Tibial nerve (tissue), 4 donors: ENCODE measurements at regions not wholly inside any gene's neighbourhood (a gene's known extent, or its start where the extent isn't known, plus 50 kb on each side); places are given as distances from the start of the nearest gene placed in this dataset.

Experiments
- DNase-seq, 2 donors: peaks; one replicate each; pipeline ENCODE4 v3.0.0-alpha.2; 2019; ENCODE audit warnings: low spot score in 2 of 2
- H3K27ac ChIP-seq, 4 donors: fragments of 200-600 bp; sonication (generic) in 3 of 4; one replicate each; pipeline ENCODE4 v1.5.1; 2017 to 2019; ENCODE audit warnings: mild to moderate bottlenecking in 1 of 4
- H3K27me3 ChIP-seq, 2 donors: fragments of 200-600 bp; sonication (generic) in 1 of 2; one replicate each; pipeline versions ENCODE4 v1.5.1 to v1.6.0; 2017 to 2019
- H3K36me3 ChIP-seq, 3 donors: fragments of 200-600 bp; sonication (generic); one replicate each; pipeline ENCODE4 v1.5.1; 2018 to 2019
- H3K4me1 ChIP-seq, 4 donors: fragments of 200-600 bp; sonication (generic) in 3 of 4; one replicate each; pipeline ENCODE4 v1.5.1; 2017 to 2019
- H3K4me3 ChIP-seq, 4 donors: fragments of 200-600 bp; sonication (generic) in 3 of 4; one replicate each; pipeline ENCODE4 v1.5.1; 2017 to 2019; ENCODE audit warnings: mild to moderate bottlenecking in 1 of 4, moderate library complexity in 1 of 4
- H3K9me3 ChIP-seq, 4 donors: fragments of 200-600 bp; sonication (generic) in 3 of 4; one replicate each; pipeline ENCODE4 v1.5.1; 2017 to 2019
- EP300 ChIP-seq, 2 donors: sonication (generic); formaldehyde crosslinking; IDR thresholded peaks; one replicate each; pipeline ENCODE4 v1.6.1; 2017; ENCODE audit warnings: antibody characterized with exemption in 2 of 2, mild to moderate bottlenecking in 1 of 2
- POLR2A ChIP-seq, 2 donors: fragments of 450-650 bp; IDR thresholded peaks; one replicate each; pipeline ENCODE4 v1.6.1; 2017; ENCODE audit warnings: antibody characterized with exemption in 2 of 2, mild to moderate bottlenecking in 2 of 2, moderate library complexity in 2 of 2
- WGBS, 2 donors: methylation state at CpG; one replicate each; pipeline ENCODE4 v1.1.5; 2018; 5-methylcytosine and 5-hydroxymethylcytosine counted together
- TF ChIP-seq, protein P1 (sequence below), 5 experiments: fragments of 200-600 bp in 3 of 5; fragments of 450-650 bp in 2 of 5; sonication (generic) in 3 of 5; IDR thresholded peaks; one replicate each; pipeline ENCODE4 v1.5.1; 2016 to 2019; ENCODE audit warnings: antibody characterized with exemption in 5 of 5, mild to moderate bottlenecking in 3 of 5, moderate library complexity in 2 of 5

DNA sequence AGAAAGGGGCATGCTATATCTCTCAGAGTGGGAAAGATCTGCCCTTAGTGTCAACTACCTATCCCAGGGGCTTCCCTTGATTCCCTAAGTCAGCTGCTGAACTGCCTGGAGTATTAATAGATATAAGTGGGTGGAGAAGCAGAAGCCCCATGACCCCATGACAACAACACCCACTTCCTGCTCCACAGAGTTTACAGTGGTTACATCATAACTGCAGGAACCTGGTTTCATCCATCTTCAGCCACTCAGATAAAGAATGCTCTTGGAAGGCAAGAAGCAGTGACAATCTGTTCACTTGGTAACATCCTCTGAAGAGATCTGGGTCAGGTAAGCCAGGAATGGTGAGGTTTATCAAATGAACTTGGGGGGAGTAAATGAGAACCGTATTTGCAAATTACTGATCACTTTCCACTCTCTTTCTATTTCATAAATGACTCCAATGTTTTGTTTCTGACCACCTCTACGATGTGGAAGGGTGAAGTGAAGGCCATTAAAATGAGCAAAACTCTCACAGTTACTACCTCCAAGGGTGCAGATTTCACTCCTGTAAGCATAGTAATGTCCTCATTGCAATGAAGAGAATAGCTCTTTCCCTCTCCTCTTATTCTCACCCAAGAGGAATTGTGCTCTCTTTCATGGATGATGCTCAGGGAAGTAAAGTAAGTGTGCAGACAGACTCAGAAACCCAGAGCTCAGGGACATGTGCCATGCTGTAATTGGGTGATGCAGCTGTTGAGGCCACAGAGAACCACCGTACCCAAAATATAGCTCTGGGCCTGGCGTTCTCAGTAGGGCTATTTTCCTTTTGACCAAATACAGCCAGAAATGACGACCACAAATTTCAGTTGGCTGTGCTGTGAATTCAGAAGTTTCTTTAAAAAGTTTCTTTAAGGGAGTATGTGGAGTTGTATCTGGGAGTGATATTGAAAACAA is 192.8 kb upstream of the APCDD1 start:
- WGBS, 2 donors: 90 to 92% methylated on average over 5 of the region's 5 CpGs
- no peaks in the 10 kb centered on the region for H3K27me3 ChIP-seq
- no peaks in the 10 kb centered on the region for H3K36me3 ChIP-seq
- no peak overlapping the region for H3K4me3 ChIP-seq
- H3K4me1 ChIP-seq: no peaks in the 10 kb centered on the region
- H3K9me3 ChIP-seq: no peaks in the 10 kb centered on the region
- DNase-seq: no peak
- H3K27ac ChIP-seq: no peak overlapping the region
- TF ChIP-seq EP300 (IDR thresholded peaks at IDR 0.05): no peak
- no peak for TF ChIP-seq POLR2A (IDR thresholded peaks at IDR 0.05)
- TF ChIP-seq, protein P1, sequence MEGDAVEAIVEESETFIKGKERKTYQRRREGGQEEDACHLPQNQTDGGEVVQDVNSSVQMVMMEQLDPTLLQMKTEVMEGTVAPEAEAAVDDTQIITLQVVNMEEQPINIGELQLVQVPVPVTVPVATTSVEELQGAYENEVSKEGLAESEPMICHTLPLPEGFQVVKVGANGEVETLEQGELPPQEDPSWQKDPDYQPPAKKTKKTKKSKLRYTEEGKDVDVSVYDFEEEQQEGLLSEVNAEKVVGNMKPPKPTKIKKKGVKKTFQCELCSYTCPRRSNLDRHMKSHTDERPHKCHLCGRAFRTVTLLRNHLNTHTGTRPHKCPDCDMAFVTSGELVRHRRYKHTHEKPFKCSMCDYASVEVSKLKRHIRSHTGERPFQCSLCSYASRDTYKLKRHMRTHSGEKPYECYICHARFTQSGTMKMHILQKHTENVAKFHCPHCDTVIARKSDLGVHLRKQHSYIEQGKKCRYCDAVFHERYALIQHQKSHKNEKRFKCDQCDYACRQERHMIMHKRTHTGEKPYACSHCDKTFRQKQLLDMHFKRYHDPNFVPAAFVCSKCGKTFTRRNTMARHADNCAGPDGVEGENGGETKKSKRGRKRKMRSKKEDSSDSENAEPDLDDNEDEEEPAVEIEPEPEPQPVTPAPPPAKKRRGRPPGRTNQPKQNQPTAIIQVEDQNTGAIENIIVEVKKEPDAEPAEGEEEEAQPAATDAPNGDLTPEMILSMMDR (IDR thresholded peaks at IDR 0.05): no peak

- H3K27ac ChIP-seq: no peak overlapping the region
- no peaks in the 10 kb centered on the region for H3K9me3 ChIP-seq
Observed at GRCh38 chr18:10262566-10262965, 191.9 kb upstream of the APCDD1 start.

GRCh38 chr18:10264260-10264659 is 190.2 kb upstream of the APCDD1 start:
- no peak for DNase-seq
- WGBS, 2 donors: 95 to 98% methylated on average over 7 of the region's 7 CpGs
- Histone ChIP-seq H3K4me3 (no peak overlapping the region), H3K27me3 (no peaks in the 10 kb centered on the region), H3K9me3 (no peaks in the 10 kb centered on the region), H3K36me3 (no peaks in the 10 kb centered on the region), H3K4me1 (peaks cover 0 to 6% (median 0%) of the 10 kb centered on the region in 4 donors), H3K27ac (no peak overlapping the region)
- TF ChIP-seq, protein P1 (IDR thresholded peaks at IDR 0.05): no peak
- TF ChIP-seq POLR2A (IDR thresholded peaks at IDR 0.05) (no peak), EP300 (IDR thresholded peaks at IDR 0.05) (no peak)

More at GRCh38 chr18:10262566-10262965, 191.9 kb upstream of the APCDD1 start:
- 92 to 93% methylated on average over 9 of the region's 9 CpGs for WGBS, 2 donors
- Histone ChIP-seq H3K27me3 (no peaks in the 10 kb centered on the region), H3K36me3 (no peaks in the 10 kb centered on the region), H3K4me3 (no peak overlapping the region), H3K4me1 (no peaks in the 10 kb centered on the region)
- TF ChIP-seq, protein P1 (IDR thresholded peaks at IDR 0.05): no peak
- TF ChIP-seq POLR2A (IDR thresholded peaks at IDR 0.05) (no peak), EP300 (IDR thresholded peaks at IDR 0.05) (no peak)
- no peak for DNase-seq

DNA sequence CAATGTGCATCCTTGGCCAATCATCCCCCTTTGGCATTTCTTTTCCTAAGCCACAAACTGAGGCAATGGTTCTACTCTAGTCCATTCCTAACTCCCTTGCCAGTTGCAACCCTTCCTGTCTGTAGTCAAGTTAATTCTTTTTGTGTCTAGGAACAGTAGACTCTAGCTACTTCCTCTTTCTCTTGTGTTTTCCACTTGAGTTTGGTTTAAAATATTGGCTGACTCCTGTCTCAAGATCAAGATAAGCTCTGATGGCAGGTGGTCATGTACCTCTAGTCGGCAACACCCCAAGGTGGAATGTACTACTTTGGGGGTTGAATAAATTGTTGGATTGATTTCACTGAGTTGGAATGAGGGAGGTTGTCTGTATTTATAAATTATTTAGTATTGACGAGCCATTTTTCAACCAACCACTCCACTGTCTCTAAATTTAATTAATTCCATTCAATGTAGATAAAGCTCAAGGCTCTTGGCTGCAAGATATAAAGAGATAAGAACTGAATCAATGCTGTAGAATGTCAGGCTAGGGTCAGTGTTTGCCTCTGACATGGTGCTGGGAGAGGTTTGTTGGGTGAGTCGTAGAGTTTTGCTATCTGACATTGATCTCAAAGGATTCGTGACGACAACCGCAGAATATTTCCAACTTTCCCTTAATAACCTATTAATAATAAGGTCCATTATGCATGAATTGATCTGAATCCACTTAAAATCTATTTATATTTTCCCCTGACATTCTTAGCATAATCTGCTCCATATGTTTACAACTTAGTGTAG is 188.7 kb upstream of the APCDD1 start:
- WGBS, 2 donors: 79 to 80% methylated on average over 6 of the region's 6 CpGs
- Histone ChIP-seq H3K4me1 (peaks cover 0 to 21% (median 11%) of the 10 kb centered on the region in 4 donors), H3K27me3 (no peaks in the 10 kb centered on the region), H3K9me3 (no peaks in the 10 kb centered on the region), H3K36me3 (no peaks in the 10 kb centered on the region), H3K4me3 (no peak overlapping the region), H3K27ac (no peak overlapping the region)
- TF ChIP-seq POLR2A (IDR thresholded peaks at IDR 0.05) (no peak), EP300 (IDR thresholded peaks at IDR 0.05) (no peak)
- TF ChIP-seq, protein P1 (IDR thresholded peaks at IDR 0.05): no peak
- no peak for DNase-seq

DNA sequence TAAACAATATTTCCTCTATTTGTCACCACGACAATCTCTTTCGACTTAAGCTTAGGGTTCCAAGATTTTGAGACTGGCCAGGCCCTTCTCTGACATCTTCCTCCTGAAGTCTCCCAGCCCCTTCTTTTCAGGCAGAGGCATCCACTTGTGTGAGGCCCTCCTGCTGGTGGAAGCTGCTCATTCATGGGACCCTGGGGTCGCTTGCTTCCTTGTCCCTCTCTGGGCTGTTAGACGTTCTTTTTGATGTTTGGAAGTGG is 188.2 kb upstream of the APCDD1 start:
- Histone ChIP-seq H3K4me1 (peaks cover 0 to 24% (median 12%) of the 10 kb centered on the region in 4 donors), H3K4me3 (no peak overlapping the region), H3K9me3 (no peaks in the 10 kb centered on the region), H3K36me3 (no peaks in the 10 kb centered on the region), H3K27ac (no peak overlapping the region), H3K27me3 (no peaks in the 10 kb centered on the region)
- TF ChIP-seq EP300 (IDR thresholded peaks at IDR 0.05): no peak
- TF ChIP-seq POLR2A (IDR thresholded peaks at IDR 0.05): no peak
- TF ChIP-seq, protein P1 (IDR thresholded peaks at IDR 0.05): no peak
- 75 to 81% methylated on average over 4 of the region's 4 CpGs for WGBS, 2 donors
- no peak for DNase-seq
